ENCODE measurements at regions not wholly inside any gene's neighbourhood (a gene's known extent, or its start where the extent isn't known, plus 50 kb on each side); places are given as distances from the start of the nearest gene placed in this dataset.

GRCh38 chr1:57996400-57996799, 550.1 kb downstream of the OMA1 start:
- TF ChIP-seq REST (IDR thresholded peaks at IDR 0.05; ENCODE audit: insufficient read depth in 1 of 2, low read depth in 2 of 2, low read length in 2 of 2): no peak
- TF ChIP-seq POLR2AphosphoS5 (IDR thresholded peaks at IDR 0.05; ENCODE audit: low read depth, low read length): no peak
- no peak for TF ChIP-seq SIN3A (IDR thresholded peaks at IDR 0.05; ENCODE audit: borderline replicate concordance, insufficient read depth, low read length)
- TF ChIP-seq TAF1 (IDR thresholded peaks at IDR 0.05; ENCODE audit: borderline replicate concordance, insufficient read depth, low read length): no peak
